Osteocyte (in vitro differentiated cells): ENCODE measurements at regions not wholly inside any gene's neighbourhood (a gene's known extent, or its start where the extent isn't known, plus 50 kb on each side); places are given as distances from the start of the nearest gene placed in this dataset.

Experiments
- DNase-seq: peaks from one replicate; pipeline ENCODE4 v3.0.0; 2021; ENCODE audit warnings: mixed read lengths; ENCODE audit not compliant: unreplicated experiment; ENCODE audit errors: extremely low spot score
- H3K27ac Mint-ChIP-seq: one replicate; pipeline ENCODE4 v1.8.0; 2021; ENCODE audit warnings: mild to moderate bottlenecking, mixed read lengths; ENCODE audit not compliant: unreplicated experiment
- H3K27me3 Mint-ChIP-seq: one replicate; pipeline ENCODE4 v1.8.0; 2021; ENCODE audit warnings: mixed read lengths; ENCODE audit not compliant: unreplicated experiment
- H3K36me3 Mint-ChIP-seq: one replicate; pipeline ENCODE4 v1.8.0; 2021; ENCODE audit warnings: mixed read lengths; ENCODE audit not compliant: unreplicated experiment
- H3K4me1 Mint-ChIP-seq: one replicate; pipeline ENCODE4 v1.8.0; 2021; ENCODE audit warnings: mixed read lengths; ENCODE audit not compliant: unreplicated experiment
- H3K4me3 Mint-ChIP-seq: one replicate; pipeline ENCODE4 v1.8.0; 2021; ENCODE audit warnings: mild to moderate bottlenecking, moderate library complexity, mixed read lengths; ENCODE audit not compliant: unreplicated experiment
- H3K9me3 Mint-ChIP-seq: one replicate; pipeline ENCODE4 v1.8.0; 2021; ENCODE audit warnings: mixed read lengths; ENCODE audit not compliant: unreplicated experiment
- CTCF ChIP-seq: fragments of 200-600 bp; sonication (generic); IDR thresholded peaks from 2 replicates; pipeline ENCODE4 v1.5.0; 2021; ENCODE audit warnings: antibody characterized with exemption, mild to moderate bottlenecking, moderate library complexity

- DNase-seq, result no peak
- H3K27ac Mint-ChIP-seq, result peak overlapping the region; percentile 23
- no peak overlapping the region for H3K4me3 Mint-ChIP-seq
- no peak for TF ChIP-seq CTCF
- H3K4me1 Mint-ChIP-seq, result peaks cover 2% of the 10 kb centered on the region
- H3K9me3 Mint-ChIP-seq, result no peaks in the 10 kb centered on the region
- H3K36me3 Mint-ChIP-seq, result no peaks in the 10 kb centered on the region
- no peaks in the 10 kb centered on the region for H3K27me3 Mint-ChIP-seq
Measured at GRCh38 chr4:12949719-12950490, 534.2 kb downstream of the RAB28 start.

- peaks cover 13% of the 10 kb centered on the region for H3K4me1 Mint-ChIP-seq
- no peak for DNase-seq
- no peaks in the 10 kb centered on the region for H3K36me3 Mint-ChIP-seq
- no peak overlapping the region for H3K4me3 Mint-ChIP-seq
- H3K9me3 Mint-ChIP-seq, result no peaks in the 10 kb centered on the region
- TF ChIP-seq CTCF, result no peak
- no peaks in the 10 kb centered on the region for H3K27me3 Mint-ChIP-seq
- H3K27ac Mint-ChIP-seq, result no peak overlapping the region
Measured at GRCh38 chr4:12943069-12943468, 541.1 kb downstream of the RAB28 start.

GRCh38 chr4:12933760-12934221, 550.3 kb downstream of the RAB28 start:
- no peak for DNase-seq
- H3K9me3 Mint-ChIP-seq, result peaks cover 7% of the 10 kb centered on the region
- peak overlapping the region; percentile 40 for H3K27ac Mint-ChIP-seq
- H3K27me3 Mint-ChIP-seq, result no peaks in the 10 kb centered on the region
- H3K36me3 Mint-ChIP-seq, result peaks cover 2% of the 10 kb centered on the region
- no peak for TF ChIP-seq CTCF
- peaks cover 15% of the 10 kb centered on the region for H3K4me1 Mint-ChIP-seq
- no peak overlapping the region for H3K4me3 Mint-ChIP-seq

GRCh38 chr4:12932203-12932788, 551.8 kb downstream of the RAB28 start:
- no peak for TF ChIP-seq CTCF
- H3K27ac Mint-ChIP-seq, result no peak overlapping the region
- no peaks in the 10 kb centered on the region for H3K27me3 Mint-ChIP-seq
- peaks cover 2% of the 10 kb centered on the region for H3K36me3 Mint-ChIP-seq
- H3K4me3 Mint-ChIP-seq, result no peak overlapping the region
- H3K4me1 Mint-ChIP-seq, result peaks cover 25% of the 10 kb centered on the region
- peaks cover 7% of the 10 kb centered on the region for H3K9me3 Mint-ChIP-seq
- DNase-seq, result no peak

- Mint-ChIP-seq H3K9me3 (peaks cover 7% of the 10 kb centered on the region), H3K27me3 (no peaks in the 10 kb centered on the region), H3K4me3 (no peak overlapping the region), H3K27ac (no peak overlapping the region), H3K36me3 (peaks cover 2% of the 10 kb centered on the region), H3K4me1 (peaks cover 49% of the 10 kb centered on the region)
- TF ChIP-seq CTCF, result no peak
- DNase-seq, result no peak
Measured at GRCh38 chr4:12929784-12930183, 554.4 kb downstream of the RAB28 start.
